Liver (tissue), 7 donors: ENCODE measurements at regions not wholly inside any gene's neighbourhood (a gene's known extent, or its start where the extent isn't known, plus 50 kb on each side); places are given as distances from the start of the nearest gene placed in this dataset.

Experiments used
- DNase-seq: peaks from one replicate; pipeline ENCODE4 v3.0.0-alpha.2; 2017; ENCODE audit warnings: low spot score
- H3K27ac ChIP-seq, 2 donors: one replicate each; pipeline ENCODE4 v1.7.0; 2013; ENCODE audit warnings: inconsistent platforms in 2 of 2, low read length in 2 of 2, control low read depth in 1 of 2, low read depth in 1 of 2, mild to moderate bottlenecking in 1 of 2
- H3K27me3 ChIP-seq, 4 donors: one replicate each; pipeline versions ENCODE4 v1.6.1 to v1.7.0; 2013; ENCODE audit warnings: low read length in 3 of 4, inconsistent platforms in 1 of 4, mild to moderate bottlenecking in 1 of 4, moderate library complexity in 1 of 4; ENCODE audit not compliant: control insufficient read depth in 4 of 4, insufficient read depth in 4 of 4
- H3K36me3 ChIP-seq, 4 donors: one replicate each; pipeline versions ENCODE4 v1.6.1 to v1.7.0; 2013; ENCODE audit warnings: low read length in 3 of 4, mild to moderate bottlenecking in 3 of 4, low read depth in 1 of 4, moderate library complexity in 1 of 4; ENCODE audit not compliant: control insufficient read depth in 4 of 4, insufficient read depth in 3 of 4
- H3K4me1 ChIP-seq, 4 donors: one replicate each; pipeline versions ENCODE4 v1.6.1 to v1.7.0; 2013; ENCODE audit warnings: low read length in 3 of 4, mild to moderate bottlenecking in 3 of 4, moderate library complexity in 1 of 4; ENCODE audit not compliant: control insufficient read depth in 4 of 4, insufficient read depth in 4 of 4
- H3K4me3 ChIP-seq, 3 donors: one replicate each; pipeline versions ENCODE4 v1.6.1 to v1.7.0; 2013; ENCODE audit warnings: low read length in 3 of 3, control low read depth in 1 of 3, low read depth in 1 of 3, mild to moderate bottlenecking in 1 of 3
- H3K9ac ChIP-seq, 2 donors: one replicate each; pipeline ENCODE4 v1.7.0; 2013; ENCODE audit warnings: low read length in 2 of 2, mild to moderate bottlenecking in 2 of 2, moderate library complexity in 2 of 2, control low read depth in 1 of 2, low read depth in 1 of 2
- H3K9me3 ChIP-seq, 4 donors: one replicate each; pipeline versions ENCODE4 v1.6.1 to v1.7.0; 2013; ENCODE audit warnings: low read length in 3 of 4; ENCODE audit not compliant: control insufficient read depth in 4 of 4
- EGR1 ChIP-seq, 2 donors: IDR thresholded peaks; 2 replicates each; pipeline ENCODE4 v1.6.1; 2016 to 2018; ENCODE audit warnings: antibody characterized with exemption in 2 of 2, low read depth in 2 of 2
- FOXA1 ChIP-seq: IDR thresholded peaks from 2 replicates; pipeline ENCODE4 v1.6.1; 2016; ENCODE audit warnings: antibody characterized with exemption
- FOXA2 ChIP-seq: IDR thresholded peaks from 2 replicates; pipeline ENCODE4 v1.6.1; 2016; ENCODE audit warnings: antibody characterized with exemption
- GABPA ChIP-seq, 2 donors: IDR thresholded peaks in 1 of 2; conservative IDR thresholded peaks in 1 of 2; 2 replicates each; pipeline ENCODE4 v1.6.1; 2016; ENCODE audit warnings: antibody characterized with exemption in 2 of 2, mild to moderate bottlenecking in 1 of 2, moderate library complexity in 1 of 2
- HNF4A ChIP-seq, 2 donors: conservative IDR thresholded peaks; 2 replicates each; pipeline ENCODE4 v1.6.1; 2016; ENCODE audit warnings: antibody characterized with exemption in 2 of 2, mild to moderate bottlenecking in 2 of 2
- HNF4G ChIP-seq: IDR thresholded peaks from 2 replicates; pipeline ENCODE4 v1.6.1; 2016; ENCODE audit warnings: antibody characterized with exemption
- JUND ChIP-seq, 2 donors: IDR thresholded peaks; 2 replicates each; pipeline ENCODE4 v1.6.1; 2016; ENCODE audit warnings: antibody characterized with exemption in 2 of 2
- MAX ChIP-seq: IDR thresholded peaks from 2 replicates; pipeline ENCODE4 v1.6.1; 2016; ENCODE audit warnings: antibody characterized with exemption
- NR2F2 ChIP-seq: IDR thresholded peaks from 2 replicates; pipeline ENCODE4 v1.6.1; 2016; ENCODE audit warnings: antibody characterized with exemption
- RAD21 ChIP-seq, 2 donors: IDR thresholded peaks; 2 replicates each; pipeline ENCODE4 v1.6.1; 2016; ENCODE audit warnings: antibody characterized with exemption in 2 of 2, mild to moderate bottlenecking in 2 of 2
- REST ChIP-seq: IDR thresholded peaks from 2 replicates; pipeline ENCODE4 v1.6.1; 2016; ENCODE audit warnings: antibody characterized with exemption, mild to moderate bottlenecking
- SP1 ChIP-seq: IDR thresholded peaks from 2 replicates; pipeline ENCODE4 v1.6.1; 2018; ENCODE audit warnings: antibody characterized with exemption, mild to moderate bottlenecking
- TAF1 ChIP-seq: conservative IDR thresholded peaks from 2 replicates; pipeline ENCODE4 v1.6.1; 2016; ENCODE audit warnings: antibody characterized with exemption, mild to moderate bottlenecking
- YY1 ChIP-seq: IDR thresholded peaks from 2 replicates; pipeline ENCODE4 v1.6.1; 2016; ENCODE audit warnings: antibody characterized with exemption, mild to moderate bottlenecking
- ZBTB33 ChIP-seq: IDR thresholded peaks from 2 replicates; pipeline ENCODE4 v1.6.1; 2016; ENCODE audit warnings: antibody characterized with exemption
- WGBS: extraction: QIAGEN DNeasy Blood & Tissue Kit; methylation state at CpG from one replicate; pipeline ENCODE4 v1.1.7; 2013; 5-methylcytosine and 5-hydroxymethylcytosine counted together
- donor health status: healthy.
- donor health status: healthy.
- donor health status: healthy.
- donor health status: healthy.

DNA sequence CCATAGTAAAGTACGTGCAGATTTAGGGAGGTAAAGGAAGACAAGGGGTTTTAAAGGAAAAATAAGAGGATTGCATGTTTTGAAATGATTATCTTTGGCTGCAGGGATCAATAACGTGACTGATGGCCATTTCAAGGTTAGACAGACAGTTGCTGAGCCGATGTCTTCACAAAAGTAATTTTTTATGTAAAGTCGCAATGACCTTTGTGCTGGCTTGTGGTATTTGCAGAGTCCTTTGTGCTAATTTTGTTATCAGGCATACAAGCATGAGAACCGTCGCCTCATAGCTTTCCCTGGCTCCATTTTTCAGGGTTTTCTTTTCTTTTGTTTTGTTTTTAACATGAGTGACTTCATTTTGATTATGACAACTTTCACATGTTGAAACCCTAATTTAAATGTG lies 605.7 kb upstream of the GJE1 start:
- TF ChIP-seq HNF4G, result no peak
- no peak for TF ChIP-seq JUND (IDR thresholded peaks at IDR 0.05)
- no peak for TF ChIP-seq NR2F2
- no peak for TF ChIP-seq FOXA1
- TF ChIP-seq SP1, result peak; percentile 29
- TF ChIP-seq YY1, result no peak
- peak in 1 of 2 donors; percentile 41 for TF ChIP-seq HNF4A (conservative IDR thresholded peaks at IDR 0.05)
- TF ChIP-seq GABPA (IDR thresholded peaks at IDR 0.05 in 1 of 2, conservative IDR thresholded peaks at IDR 0.05 in 1 of 2), result no peak
- TF ChIP-seq REST, result no peak
- peaks cover 0 to 3% (median under 1%) of the 10 kb centered on the region in 4 donors for H3K9me3 ChIP-seq
- no peak overlapping the region for H3K27ac ChIP-seq
- H3K27me3 ChIP-seq, result no peaks in the 10 kb centered on the region
- no peaks in the 10 kb centered on the region for H3K36me3 ChIP-seq
- peaks cover 0 to 4% (median 0%) of the 10 kb centered on the region in 4 donors for H3K4me1 ChIP-seq
- DNase-seq, result no peak
- no peak overlapping the region for H3K9ac ChIP-seq
- H3K4me3 ChIP-seq, result no peak overlapping the region
- WGBS, result 40% methylated on average over 6 of the region's 6 CpGs

DNA sequence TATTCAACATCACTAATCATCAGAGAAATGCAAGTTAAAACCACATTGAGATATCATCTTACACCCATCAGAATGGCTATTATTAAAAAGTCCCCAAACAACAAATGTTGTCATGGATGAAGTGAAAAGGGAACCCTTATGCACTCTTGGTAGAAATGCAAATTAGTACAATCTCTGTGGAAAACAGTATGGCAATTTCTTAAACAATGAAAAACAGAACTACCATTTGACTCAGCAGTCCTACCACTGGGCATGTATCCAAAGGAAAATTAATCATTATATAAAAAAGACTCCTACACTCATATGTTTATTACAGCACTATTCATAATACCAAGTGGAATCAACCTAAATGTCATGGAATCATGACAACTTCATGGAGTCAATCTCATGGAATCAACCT lies 611.3 kb upstream of the GJE1 start:
- H3K27me3 ChIP-seq, result no peaks in the 10 kb centered on the region
- H3K4me3 ChIP-seq, result no peak overlapping the region
- H3K4me1 ChIP-seq, result no peaks in the 10 kb centered on the region
- H3K27ac ChIP-seq, result no peak overlapping the region
- no peaks in the 10 kb centered on the region for H3K36me3 ChIP-seq
- H3K9me3 ChIP-seq, result no peaks in the 10 kb centered on the region
- TF ChIP-seq EGR1 (IDR thresholded peaks at IDR 0.05; ENCODE audit: low read depth in 2 of 2), result no peak
- TF ChIP-seq RAD21 (IDR thresholded peaks at IDR 0.05), result no peak
- TF ChIP-seq FOXA2, result no peak
- TF ChIP-seq HNF4G, result no peak
- no peak for TF ChIP-seq JUND (IDR thresholded peaks at IDR 0.05)
- DNase-seq, result no peak
- no peak overlapping the region for H3K9ac ChIP-seq

GRCh38 chr6:141513830-141514229 lies 618.9 kb upstream of the GJE1 start:
- TF ChIP-seq MAX (no peak), TAF1 (no peak), ZBTB33 (no peak), JUND (IDR thresholded peaks at IDR 0.05) (no peak)
- Histone ChIP-seq H3K27ac (no peak overlapping the region), H3K27me3 (no peaks in the 10 kb centered on the region), H3K9ac (no peak overlapping the region), H3K36me3 (no peaks in the 10 kb centered on the region), H3K4me3 (peak overlapping the region in 1 of 3 donors; percentile 30), H3K9me3 (no peaks in the 10 kb centered on the region), H3K4me1 (no peaks in the 10 kb centered on the region)
- DNase-seq, result no peak
- 39% methylated on average over 1 of the region's 1 CpG for WGBS
